ENCODE measurements at regions not wholly inside any gene's neighbourhood (a gene's known extent, or its start where the extent isn't known, plus 50 kb on each side); places are given as distances from the start of the nearest gene placed in this dataset.

DNA sequence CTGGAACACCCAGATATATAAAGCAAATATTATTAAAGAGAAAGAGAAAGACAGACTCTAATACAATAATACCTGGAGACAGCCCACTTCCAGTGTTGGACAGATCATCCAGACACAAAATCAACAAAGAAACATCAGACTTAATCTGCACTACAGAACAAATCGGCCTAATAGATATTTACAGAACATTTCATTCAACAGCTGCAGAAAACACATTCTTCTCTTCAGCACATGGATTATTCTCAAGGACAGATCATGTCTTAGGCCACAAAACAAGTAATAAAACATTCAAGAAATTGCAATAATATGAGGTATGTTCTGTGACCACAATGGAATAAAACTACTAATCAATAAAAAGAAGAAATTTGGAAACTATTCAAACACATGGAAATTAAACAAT lies 398.3 kb upstream of the DUSP10 start:
- H3K9me3 Mint-ChIP-seq (ENCODE audit: low read depth), result peaks cover 14% of the 10 kb centered on the region
- no peak overlapping the region for H3K4me3 Mint-ChIP-seq (ENCODE audit: low read depth)
- H3K4me1 Mint-ChIP-seq (ENCODE audit: low read depth), result no peaks in the 10 kb centered on the region
- H3K27ac Mint-ChIP-seq, result no peak overlapping the region
- no peak for DNase-seq (ENCODE audit: low spot score, unreplicated experiment)
- peaks cover 1% of the 10 kb centered on the region for H3K36me3 Mint-ChIP-seq (ENCODE audit: insufficient read depth)
- no peaks in the 10 kb centered on the region for H3K27me3 Mint-ChIP-seq
- TF ChIP-seq, protein P1, sequence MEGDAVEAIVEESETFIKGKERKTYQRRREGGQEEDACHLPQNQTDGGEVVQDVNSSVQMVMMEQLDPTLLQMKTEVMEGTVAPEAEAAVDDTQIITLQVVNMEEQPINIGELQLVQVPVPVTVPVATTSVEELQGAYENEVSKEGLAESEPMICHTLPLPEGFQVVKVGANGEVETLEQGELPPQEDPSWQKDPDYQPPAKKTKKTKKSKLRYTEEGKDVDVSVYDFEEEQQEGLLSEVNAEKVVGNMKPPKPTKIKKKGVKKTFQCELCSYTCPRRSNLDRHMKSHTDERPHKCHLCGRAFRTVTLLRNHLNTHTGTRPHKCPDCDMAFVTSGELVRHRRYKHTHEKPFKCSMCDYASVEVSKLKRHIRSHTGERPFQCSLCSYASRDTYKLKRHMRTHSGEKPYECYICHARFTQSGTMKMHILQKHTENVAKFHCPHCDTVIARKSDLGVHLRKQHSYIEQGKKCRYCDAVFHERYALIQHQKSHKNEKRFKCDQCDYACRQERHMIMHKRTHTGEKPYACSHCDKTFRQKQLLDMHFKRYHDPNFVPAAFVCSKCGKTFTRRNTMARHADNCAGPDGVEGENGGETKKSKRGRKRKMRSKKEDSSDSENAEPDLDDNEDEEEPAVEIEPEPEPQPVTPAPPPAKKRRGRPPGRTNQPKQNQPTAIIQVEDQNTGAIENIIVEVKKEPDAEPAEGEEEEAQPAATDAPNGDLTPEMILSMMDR (IDR thresholded peaks at IDR 0.05; ENCODE audit: unreplicated experiment), result no peak

DNA sequence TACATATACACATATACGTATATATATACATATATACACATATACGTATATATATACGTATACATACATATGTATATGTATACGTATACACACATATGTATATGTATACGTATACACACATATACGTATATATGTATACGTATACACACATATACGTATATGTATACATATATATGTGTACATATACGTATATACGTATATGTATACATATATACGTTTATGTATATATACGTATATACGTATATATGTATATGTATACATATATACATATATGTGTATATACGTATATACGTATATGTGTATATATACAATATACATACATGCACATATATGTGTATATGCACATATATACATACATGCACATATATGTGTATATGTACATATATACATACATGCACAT lies 396.2 kb upstream of the DUSP10 start:
- no peak overlapping the region for H3K27ac Mint-ChIP-seq
- H3K4me1 Mint-ChIP-seq (ENCODE audit: low read depth), result no peaks in the 10 kb centered on the region
- no peaks in the 10 kb centered on the region for H3K27me3 Mint-ChIP-seq
- TF ChIP-seq, protein P1 (IDR thresholded peaks at IDR 0.05; ENCODE audit: unreplicated experiment), result no peak
- DNase-seq (ENCODE audit: low spot score, unreplicated experiment), result no peak
- peaks cover 22% of the 10 kb centered on the region for H3K9me3 Mint-ChIP-seq (ENCODE audit: low read depth)
- peaks cover 1% of the 10 kb centered on the region for H3K36me3 Mint-ChIP-seq (ENCODE audit: insufficient read depth)
- H3K4me3 Mint-ChIP-seq (ENCODE audit: low read depth), result no peak overlapping the region

DNA sequence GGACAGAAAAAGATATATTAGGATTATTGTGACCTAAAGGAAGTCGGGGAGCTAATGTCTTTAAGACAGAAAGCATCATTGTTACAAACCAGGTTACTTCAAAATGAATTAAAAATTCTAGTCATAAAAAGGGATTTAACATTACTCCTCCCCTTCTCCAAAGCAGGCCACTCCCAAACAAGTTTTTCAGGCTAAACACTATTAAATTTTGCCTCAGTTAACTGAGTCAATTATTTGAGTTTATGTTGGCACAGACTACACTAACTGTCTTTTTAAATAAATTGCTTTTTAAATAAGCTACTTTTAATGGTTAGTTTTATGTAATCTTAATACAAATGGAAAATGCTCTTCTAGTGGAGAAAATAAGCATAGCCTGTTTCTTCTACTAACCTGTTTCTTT lies 395.0 kb upstream of the DUSP10 start:
- TF ChIP-seq, protein P1 (IDR thresholded peaks at IDR 0.05; ENCODE audit: unreplicated experiment), result no peak
- no peaks in the 10 kb centered on the region for H3K27me3 Mint-ChIP-seq
- no peaks in the 10 kb centered on the region for H3K36me3 Mint-ChIP-seq (ENCODE audit: insufficient read depth)
- no peak overlapping the region for H3K27ac Mint-ChIP-seq
- no peak overlapping the region for H3K4me3 Mint-ChIP-seq (ENCODE audit: low read depth)
- H3K9me3 Mint-ChIP-seq (ENCODE audit: low read depth), result peaks cover 12% of the 10 kb centered on the region
- DNase-seq (ENCODE audit: low spot score, unreplicated experiment), result no peak
- no peaks in the 10 kb centered on the region for H3K4me1 Mint-ChIP-seq (ENCODE audit: low read depth)

DNA sequence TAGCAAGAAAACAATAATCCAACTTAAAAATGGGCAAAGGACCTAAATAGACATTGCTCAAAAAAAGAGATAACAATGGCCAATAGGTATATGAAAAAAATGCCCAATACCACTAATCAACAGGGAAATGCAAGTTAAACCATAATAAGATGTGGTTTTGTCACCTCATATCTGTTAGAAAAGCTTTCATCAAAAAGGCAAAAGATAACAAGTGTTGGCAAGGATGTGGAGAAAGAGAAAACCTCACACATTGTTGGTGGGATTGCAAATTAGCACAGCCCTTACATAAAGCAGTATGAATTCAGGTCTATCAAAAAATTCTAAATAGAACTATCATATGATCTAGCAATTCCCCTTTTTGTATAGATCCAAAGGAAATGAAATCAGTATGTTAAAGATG lies 387.2 kb upstream of the DUSP10 start:
- TF ChIP-seq, protein P1 (IDR thresholded peaks at IDR 0.05; ENCODE audit: unreplicated experiment), result no peak

DNA sequence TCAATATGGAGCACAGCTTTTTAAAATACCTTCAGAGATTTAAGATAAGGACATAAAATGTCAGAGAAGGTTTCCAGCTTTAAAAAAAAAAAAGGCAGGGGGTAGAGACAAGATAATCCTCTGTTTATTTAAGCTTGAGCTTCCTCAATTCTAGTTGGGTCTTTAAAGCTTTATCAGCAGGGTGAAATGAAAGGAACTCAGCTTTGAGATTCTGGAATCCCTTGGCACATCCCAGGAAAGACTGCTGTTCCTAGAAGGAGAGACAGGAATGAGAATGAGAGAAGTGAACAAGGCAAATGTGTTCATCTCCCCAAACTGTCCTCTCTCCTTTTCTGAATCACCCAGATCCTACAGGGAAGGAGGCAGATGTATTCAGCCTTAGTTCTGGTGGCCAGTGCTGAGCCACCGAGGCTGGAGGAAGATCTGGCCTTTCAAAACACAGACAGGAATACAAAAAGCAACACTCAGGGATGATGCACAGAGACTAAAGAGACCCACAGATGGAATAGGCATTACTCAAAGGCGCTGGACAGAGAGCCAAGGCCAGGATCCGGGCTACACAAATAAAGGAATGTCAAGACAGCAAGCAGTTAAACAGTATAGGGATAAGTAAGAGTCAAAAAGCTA lies 385.8 kb upstream of the DUSP10 start:
- Mint-ChIP-seq H3K4me3 (ENCODE audit: low read depth) (no peak overlapping the region), H3K27ac (no peak overlapping the region), H3K4me1 (ENCODE audit: low read depth) (peaks cover 2% of the 10 kb centered on the region), H3K36me3 (ENCODE audit: insufficient read depth) (no peaks in the 10 kb centered on the region), H3K27me3 (no peaks in the 10 kb centered on the region), H3K9me3 (ENCODE audit: low read depth) (peaks cover 4% of the 10 kb centered on the region)
- TF ChIP-seq, protein P1 (IDR thresholded peaks at IDR 0.05; ENCODE audit: unreplicated experiment), result no peak
- no peak for DNase-seq (ENCODE audit: low spot score, unreplicated experiment)

More for the DNA sequence above, 387.2 kb upstream of the DUSP10 start:
- H3K27ac Mint-ChIP-seq, result no peak overlapping the region
- peaks cover 2% of the 10 kb centered on the region for H3K4me1 Mint-ChIP-seq (ENCODE audit: low read depth)
- H3K9me3 Mint-ChIP-seq (ENCODE audit: low read depth), result peaks cover 10% of the 10 kb centered on the region
- no peaks in the 10 kb centered on the region for H3K36me3 Mint-ChIP-seq (ENCODE audit: insufficient read depth)
- no peak for DNase-seq (ENCODE audit: low spot score, unreplicated experiment)
- no peak overlapping the region for H3K4me3 Mint-ChIP-seq (ENCODE audit: low read depth)
- no peaks in the 10 kb centered on the region for H3K27me3 Mint-ChIP-seq
